ENCODE measurements at regions not wholly inside any gene's neighbourhood (a gene's known extent, or its start where the extent isn't known, plus 50 kb on each side); places are given as distances from the start of the nearest gene placed in this dataset.

DNA sequence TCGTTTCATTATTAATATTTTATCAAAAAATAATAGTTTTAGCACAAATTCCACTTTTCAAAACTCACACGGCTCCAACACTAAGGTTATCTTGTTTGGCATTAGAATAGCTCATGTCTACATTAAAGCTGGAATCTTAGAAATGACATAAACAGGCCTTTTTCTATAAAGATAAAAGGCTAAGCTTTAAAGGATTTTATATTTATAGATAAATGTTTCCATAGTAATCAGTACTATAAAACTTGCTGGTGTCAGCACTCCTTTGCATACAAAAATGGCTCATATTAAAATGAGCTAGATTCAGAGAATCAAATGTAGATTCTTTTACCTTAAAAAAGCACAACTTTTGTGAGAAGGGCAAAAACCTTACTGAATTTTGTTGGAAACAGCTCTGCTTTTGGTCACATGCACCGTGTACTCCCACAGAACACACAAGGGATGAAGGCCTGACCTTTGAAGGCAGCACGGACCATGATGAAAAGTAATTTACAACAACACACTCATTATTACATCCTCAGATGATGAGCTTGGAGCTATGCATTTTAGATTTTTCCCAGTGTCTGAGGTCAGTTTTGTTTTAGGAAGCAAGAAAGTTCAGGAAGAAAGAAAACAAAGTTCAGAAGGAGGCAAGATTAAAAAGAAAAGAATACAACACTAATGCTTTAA is 202.8 kb downstream of the BCAT1 start:
- TF ChIP-seq EZH2 (IDR thresholded peaks at IDR 0.05; ENCODE audit: insufficient read depth, poor library complexity, severe bottlenecking) (no peak), EZH2phosphoT487 (IDR thresholded peaks at IDR 0.05; ENCODE audit: insufficient read depth, low read depth) (no peak)

GRCh38 chr12:24743941-24744793 is 204.7 kb downstream of the BCAT1 start:
- in situ Hi-C loops (cut with MboI) = no loop called here
- peak; percentile 5 for DNase-seq
- WGBS, 2 experiments (ENCODE audit: low coverage in 1 of 2, low lambda C conversion rate in 2 of 2, missing lambda C conversion rate in 2 of 2) = 7 to 9% methylated on average over 9 of the region's 9 CpGs
- Histone ChIP-seq H3K27ac (no peak overlapping the region), H2AFZ (no peak overlapping the region), H3K9me3 (ENCODE audit: low read depth) (no peaks in the 10 kb centered on the region), H3K4me3 (no peak overlapping the region), H3K9me2 (ENCODE audit: insufficient read depth) (no peaks in the 10 kb centered on the region), H3F3A (ENCODE audit: insufficient read depth) (no peaks in the 10 kb centered on the region), H3K27me3 (replicated peaks; ENCODE audit: insufficient read depth) (0 out of 2 replicates have a peak, but pooled peaks cover 19% of the 10 kb centered on the region), H3K4me2 (ENCODE audit: unreplicated experiment) (no peak overlapping the region), H4K20me1 (ENCODE audit: insufficient read depth) (no peaks in the 10 kb centered on the region), H3K79me2 (ENCODE audit: insufficient read depth) (no peaks in the 10 kb centered on the region), H3K9ac (no peak overlapping the region), H3K4me1 (ENCODE audit: insufficient read depth) (no peaks in the 10 kb centered on the region), H3K36me3 (ENCODE audit: low read depth) (no peaks in the 10 kb centered on the region)
- TF ChIP-seq EZH2phosphoT487 (IDR thresholded peaks at IDR 0.05; ENCODE audit: insufficient read depth, low read depth) = no peak
- TF ChIP-seq EZH2 (IDR thresholded peaks at IDR 0.05; ENCODE audit: insufficient read depth, poor library complexity, severe bottlenecking) = no peak

More for the DNA sequence above, 202.8 kb downstream of the BCAT1 start:
- H2AFZ ChIP-seq = no peak overlapping the region
- no peak overlapping the region for H3K27ac ChIP-seq
- no peaks in the 10 kb centered on the region for H3K4me1 ChIP-seq (ENCODE audit: insufficient read depth)
- H3K9me2 ChIP-seq (ENCODE audit: insufficient read depth) = no peaks in the 10 kb centered on the region
- no peak overlapping the region for H3K4me2 ChIP-seq (ENCODE audit: unreplicated experiment)
- WGBS, 2 experiments (ENCODE audit: low coverage in 1 of 2, low lambda C conversion rate in 2 of 2, missing lambda C conversion rate in 2 of 2) = 38 to 40% methylated on average over 4 of the region's 4 CpGs
- H3K9ac ChIP-seq = no peak overlapping the region
- no peak for DNase-seq
- in situ Hi-C loops (cut with MboI) = no loop called here
- no peaks in the 10 kb centered on the region for H3K36me3 ChIP-seq (ENCODE audit: low read depth)
- no peaks in the 10 kb centered on the region for H3F3A ChIP-seq (ENCODE audit: insufficient read depth)
- 0 out of 2 replicates have a peak, but pooled peaks cover 20% of the 10 kb centered on the region for H3K27me3 ChIP-seq (replicated peaks; ENCODE audit: insufficient read depth)
- H3K79me2 ChIP-seq (ENCODE audit: insufficient read depth) = no peaks in the 10 kb centered on the region
- no peak overlapping the region for H3K4me3 ChIP-seq
- H3K9me3 ChIP-seq (ENCODE audit: low read depth) = no peaks in the 10 kb centered on the region
- no peaks in the 10 kb centered on the region for H4K20me1 ChIP-seq (ENCODE audit: insufficient read depth)

GRCh38 chr12:24742378-24742777 is 206.5 kb downstream of the BCAT1 start:
- Histone ChIP-seq H3K36me3 (ENCODE audit: low read depth) (no peaks in the 10 kb centered on the region), H3K4me1 (ENCODE audit: insufficient read depth) (no peaks in the 10 kb centered on the region), H3K27me3 (replicated peaks; ENCODE audit: insufficient read depth) (peaks cover 13% of the 10 kb centered on the region; the same call in 1 of the 2 replicates), H3K9me2 (ENCODE audit: insufficient read depth) (no peaks in the 10 kb centered on the region), H3K9ac (no peak overlapping the region), H2AFZ (no peak overlapping the region), H3K27ac (no peak overlapping the region), H3K79me2 (ENCODE audit: insufficient read depth) (no peaks in the 10 kb centered on the region), H3F3A (ENCODE audit: insufficient read depth) (no peaks in the 10 kb centered on the region), H3K4me2 (ENCODE audit: unreplicated experiment) (no peak overlapping the region), H4K20me1 (ENCODE audit: insufficient read depth) (no peaks in the 10 kb centered on the region), H3K9me3 (ENCODE audit: low read depth) (no peaks in the 10 kb centered on the region), H3K4me3 (no peak overlapping the region)
- 40 to 48% methylated on average over 5 of the region's 5 CpGs for WGBS, 2 experiments (ENCODE audit: low coverage in 1 of 2, low lambda C conversion rate in 2 of 2, missing lambda C conversion rate in 2 of 2)
- TF ChIP-seq EZH2 (IDR thresholded peaks at IDR 0.05; ENCODE audit: insufficient read depth, poor library complexity, severe bottlenecking) (no peak), EZH2phosphoT487 (IDR thresholded peaks at IDR 0.05; ENCODE audit: insufficient read depth, low read depth) (no peak)
- in situ Hi-C loops (cut with MboI) = no loop called here
- no peak for DNase-seq

DNA sequence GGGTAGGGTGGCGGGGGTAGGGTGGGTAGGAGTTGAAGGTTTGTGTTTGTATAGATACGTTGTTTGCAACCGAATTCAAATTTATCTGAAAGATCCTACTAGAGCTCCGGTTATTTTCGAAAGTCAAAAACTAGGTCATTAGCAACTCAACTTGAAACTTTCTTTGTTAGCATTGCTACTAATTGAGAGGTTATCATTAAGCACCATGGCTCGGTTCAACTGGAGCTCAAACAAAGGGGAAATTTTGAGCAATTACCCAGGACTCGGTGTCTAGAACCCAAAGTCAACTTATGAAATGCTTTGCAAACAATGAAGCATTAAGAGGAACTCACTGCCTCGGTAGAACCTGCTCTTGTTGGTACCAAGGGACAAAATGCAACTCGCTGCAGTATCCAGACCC is 207.7 kb downstream of the BCAT1 start:
- in situ Hi-C loops (cut with MboI) = no loop called here
- H3K9me2 ChIP-seq (ENCODE audit: insufficient read depth) = no peaks in the 10 kb centered on the region
- H3K4me3 ChIP-seq = no peak overlapping the region
- H2AFZ ChIP-seq = no peak overlapping the region
- TF ChIP-seq EZH2 (IDR thresholded peaks at IDR 0.05; ENCODE audit: insufficient read depth, poor library complexity, severe bottlenecking) (no peak), EZH2phosphoT487 (IDR thresholded peaks at IDR 0.05; ENCODE audit: insufficient read depth, low read depth) (no peak)
- DNase-seq = no peak
- H3K79me2 ChIP-seq (ENCODE audit: insufficient read depth) = no peaks in the 10 kb centered on the region
- peaks cover 7% of the 10 kb centered on the region; the same call in 1 of the 2 replicates for H3K27me3 ChIP-seq (replicated peaks; ENCODE audit: insufficient read depth)
- WGBS, 2 experiments (ENCODE audit: low coverage in 1 of 2, low lambda C conversion rate in 2 of 2, missing lambda C conversion rate in 2 of 2) = 61 to 68% methylated on average over 9 of the region's 9 CpGs
- no peaks in the 10 kb centered on the region for H3K9me3 ChIP-seq (ENCODE audit: low read depth)
- no peaks in the 10 kb centered on the region for H3F3A ChIP-seq (ENCODE audit: insufficient read depth)
- H3K9ac ChIP-seq = no peak overlapping the region
- no peak overlapping the region for H3K27ac ChIP-seq
- no peak overlapping the region for H3K4me2 ChIP-seq (ENCODE audit: unreplicated experiment)
- H3K36me3 ChIP-seq (ENCODE audit: low read depth) = no peaks in the 10 kb centered on the region
- H3K4me1 ChIP-seq (ENCODE audit: insufficient read depth) = no peaks in the 10 kb centered on the region
- no peaks in the 10 kb centered on the region for H4K20me1 ChIP-seq (ENCODE audit: insufficient read depth)
